HFFc6 (cell line): ENCODE measurements at regions not wholly inside any gene's neighbourhood (a gene's known extent, or its start where the extent isn't known, plus 50 kb on each side); places are given as distances from the start of the nearest gene placed in this dataset.

Experiments used
- DNase-seq: peaks from one replicate; pipeline ENCODE4 v3.0.0-alpha.2; 2018
- H3K27ac Mint-ChIP-seq: 2 replicates; pipeline ENCODE4 v1.8.0; 2020; ENCODE audit warnings: mild to moderate bottlenecking, mixed read lengths
- H3K27me3 Mint-ChIP-seq: 2 replicates; pipeline ENCODE4 v1.8.0; 2021; ENCODE audit warnings: mild to moderate bottlenecking, moderate library complexity, mixed read lengths; ENCODE audit not compliant: insufficient read depth
- H3K36me3 Mint-ChIP-seq: 2 replicates; pipeline ENCODE4 v1.8.0; 2021; ENCODE audit warnings: low read depth, mixed read lengths
- H3K4me1 Mint-ChIP-seq: 2 replicates; pipeline ENCODE4 v1.8.0; 2020; ENCODE audit warnings: low read depth, mixed read lengths
- H3K4me3 Mint-ChIP-seq: 2 replicates; pipeline ENCODE4 v1.8.0; 2020; ENCODE audit warnings: mild to moderate bottlenecking, moderate library complexity, mixed read lengths
- H3K9me3 Mint-ChIP-seq: 2 replicates; pipeline ENCODE4 v1.8.0; 2020; ENCODE audit warnings: mild to moderate bottlenecking, mixed read lengths
- TF ChIP-seq, protein P1 (sequence below): fragments of 200-600 bp; sonication (generic); IDR thresholded peaks from 2 replicates; pipeline ENCODE4 v1.5.0; 2021; ENCODE audit warnings: antibody characterized with exemption, mild to moderate bottlenecking

DNA sequence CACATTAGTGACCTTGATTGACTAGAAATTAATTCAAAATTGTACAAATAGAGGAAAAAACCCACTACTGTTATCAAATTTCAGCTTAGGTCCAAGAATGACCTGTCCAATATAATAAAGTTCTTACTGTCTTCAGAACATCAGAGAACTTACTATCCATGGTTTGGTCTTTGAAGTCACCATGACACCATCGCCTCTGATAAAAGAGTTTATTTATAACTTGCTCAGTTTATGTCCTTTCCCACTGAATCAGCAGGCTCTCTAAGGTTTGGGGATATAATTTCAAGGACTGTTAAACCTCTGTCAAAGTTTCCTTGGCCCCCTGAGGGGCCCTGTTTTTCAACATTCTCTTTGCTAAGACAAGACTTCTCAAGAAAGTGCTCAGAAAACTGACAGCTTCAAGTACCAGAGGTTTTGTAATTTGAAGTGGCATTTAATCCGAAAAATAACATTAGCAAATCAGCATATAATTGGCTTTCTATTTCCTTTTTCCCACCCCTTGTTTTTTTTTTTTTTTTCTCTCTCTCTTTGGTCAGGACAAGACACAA is 191.7 kb upstream of the FERD3L start:
- DNase-seq, result no peak
- Mint-ChIP-seq H3K9me3 (no peaks in the 10 kb centered on the region), H3K4me3 (no peak overlapping the region), H3K27me3 (peaks cover 5% of the 10 kb centered on the region), H3K27ac (no peak overlapping the region), H3K36me3 (no peaks in the 10 kb centered on the region), H3K4me1 (peaks cover 10% of the 10 kb centered on the region)
- TF ChIP-seq, protein P1, sequence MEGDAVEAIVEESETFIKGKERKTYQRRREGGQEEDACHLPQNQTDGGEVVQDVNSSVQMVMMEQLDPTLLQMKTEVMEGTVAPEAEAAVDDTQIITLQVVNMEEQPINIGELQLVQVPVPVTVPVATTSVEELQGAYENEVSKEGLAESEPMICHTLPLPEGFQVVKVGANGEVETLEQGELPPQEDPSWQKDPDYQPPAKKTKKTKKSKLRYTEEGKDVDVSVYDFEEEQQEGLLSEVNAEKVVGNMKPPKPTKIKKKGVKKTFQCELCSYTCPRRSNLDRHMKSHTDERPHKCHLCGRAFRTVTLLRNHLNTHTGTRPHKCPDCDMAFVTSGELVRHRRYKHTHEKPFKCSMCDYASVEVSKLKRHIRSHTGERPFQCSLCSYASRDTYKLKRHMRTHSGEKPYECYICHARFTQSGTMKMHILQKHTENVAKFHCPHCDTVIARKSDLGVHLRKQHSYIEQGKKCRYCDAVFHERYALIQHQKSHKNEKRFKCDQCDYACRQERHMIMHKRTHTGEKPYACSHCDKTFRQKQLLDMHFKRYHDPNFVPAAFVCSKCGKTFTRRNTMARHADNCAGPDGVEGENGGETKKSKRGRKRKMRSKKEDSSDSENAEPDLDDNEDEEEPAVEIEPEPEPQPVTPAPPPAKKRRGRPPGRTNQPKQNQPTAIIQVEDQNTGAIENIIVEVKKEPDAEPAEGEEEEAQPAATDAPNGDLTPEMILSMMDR, result no peak

DNA sequence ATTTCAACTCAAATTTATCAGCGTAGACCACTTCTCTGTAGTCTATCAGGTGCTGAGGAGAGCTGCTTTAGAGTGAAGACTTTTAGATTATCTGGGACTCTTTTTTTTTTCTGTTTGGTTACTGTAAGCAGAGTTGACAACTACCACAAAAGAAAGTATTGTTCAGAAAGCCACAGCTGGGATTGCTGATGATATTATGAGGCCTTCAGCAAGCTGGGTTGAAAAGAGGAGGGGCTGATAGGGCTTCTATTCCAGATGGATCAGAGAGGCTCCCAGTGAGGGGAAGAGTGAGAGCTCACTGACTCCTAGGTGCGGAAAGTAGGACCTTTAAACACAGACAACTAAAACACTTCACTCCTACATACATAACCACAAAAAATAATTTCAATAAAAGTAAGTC is 188.5 kb upstream of the FERD3L start:
- H3K27ac Mint-ChIP-seq, result no peak overlapping the region
- TF ChIP-seq, protein P1, result no peak
- DNase-seq, result no peak
- no peaks in the 10 kb centered on the region for H3K9me3 Mint-ChIP-seq
- peaks cover 5% of the 10 kb centered on the region for H3K27me3 Mint-ChIP-seq
- H3K4me1 Mint-ChIP-seq, result no peaks in the 10 kb centered on the region
- no peak overlapping the region for H3K4me3 Mint-ChIP-seq
- H3K36me3 Mint-ChIP-seq, result no peaks in the 10 kb centered on the region

DNA sequence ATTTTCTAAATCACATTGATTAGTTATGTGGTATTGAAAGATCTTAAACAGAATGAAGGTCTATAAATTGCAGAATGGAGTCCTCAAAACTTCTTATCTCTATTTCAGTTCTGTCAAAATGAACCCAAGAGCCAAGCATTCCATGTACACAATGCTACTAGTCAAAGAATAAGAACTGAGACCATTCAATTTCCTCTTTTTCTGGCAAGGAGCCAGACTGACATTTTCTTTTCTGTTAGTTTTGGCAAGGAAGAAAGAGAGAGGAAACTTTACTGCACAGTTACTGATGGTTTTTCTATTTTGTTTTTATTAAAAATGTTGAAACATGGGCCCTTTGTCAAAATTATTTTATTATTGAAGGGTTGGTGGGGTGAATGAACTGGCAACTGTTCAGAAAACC is 181.8 kb upstream of the FERD3L start:
- no peak for DNase-seq

DNA sequence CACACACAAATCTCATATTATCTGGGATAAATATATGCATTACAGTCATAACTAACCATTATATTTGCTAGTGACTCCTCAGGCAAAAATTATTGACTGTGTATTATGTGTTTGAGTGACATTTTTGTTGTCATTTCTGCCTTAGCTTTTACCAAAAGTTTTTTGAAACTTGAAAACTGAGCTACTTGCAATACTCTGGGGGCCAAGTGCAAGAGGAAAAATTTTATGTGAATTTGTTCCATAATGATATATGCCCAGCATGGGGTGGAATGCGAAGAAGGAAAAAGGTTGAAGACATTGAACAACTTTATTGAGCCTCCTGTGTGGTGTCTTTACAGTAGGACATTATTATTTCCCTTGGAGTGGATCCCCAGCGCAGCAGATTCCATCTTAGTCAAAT is 176.8 kb upstream of the FERD3L start:
- TF ChIP-seq, protein P1, result no peak
- Mint-ChIP-seq H3K36me3 (no peaks in the 10 kb centered on the region), H3K27me3 (no peaks in the 10 kb centered on the region; the same call in 1 of the 2 replicates), H3K27ac (no peak overlapping the region), H3K4me1 (no peaks in the 10 kb centered on the region), H3K4me3 (no peak overlapping the region), H3K9me3 (no peaks in the 10 kb centered on the region)
- DNase-seq, result no peak

More for the DNA sequence above, 181.8 kb upstream of the FERD3L start:
- H3K9me3 Mint-ChIP-seq, result no peaks in the 10 kb centered on the region
- no peak overlapping the region for H3K4me3 Mint-ChIP-seq
- no peaks in the 10 kb centered on the region for H3K36me3 Mint-ChIP-seq
- no peak overlapping the region for H3K27ac Mint-ChIP-seq
- no peaks in the 10 kb centered on the region; the same call in 1 of the 2 replicates for H3K4me1 Mint-ChIP-seq
- H3K27me3 Mint-ChIP-seq, result no peaks in the 10 kb centered on the region
- TF ChIP-seq, protein P1, result no peak

DNA sequence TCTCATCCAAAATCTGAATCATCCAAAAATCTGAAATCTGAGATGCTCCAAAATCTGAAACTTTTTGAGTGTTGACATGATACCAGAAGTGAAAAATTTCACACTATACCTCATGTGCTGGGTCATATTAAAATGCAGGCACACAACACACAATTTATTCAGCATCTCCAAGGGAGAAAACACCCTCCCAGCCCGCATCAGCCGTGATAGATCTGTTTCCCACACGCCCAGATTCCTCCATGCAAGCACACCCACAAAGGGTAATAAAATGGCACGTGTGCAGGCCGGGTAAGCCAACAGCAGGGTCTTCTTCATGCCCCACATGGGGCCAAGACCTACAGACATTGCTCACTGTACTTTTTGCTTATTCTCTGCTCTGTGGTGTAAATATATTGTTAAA is 173.1 kb upstream of the FERD3L start:
- H3K27me3 Mint-ChIP-seq, result no peaks in the 10 kb centered on the region; the same call in 1 of the 2 replicates
- no peaks in the 10 kb centered on the region for H3K4me1 Mint-ChIP-seq
- H3K27ac Mint-ChIP-seq, result no peak overlapping the region
- no peak overlapping the region for H3K4me3 Mint-ChIP-seq
- H3K36me3 Mint-ChIP-seq, result no peaks in the 10 kb centered on the region
- H3K9me3 Mint-ChIP-seq, result no peaks in the 10 kb centered on the region
- TF ChIP-seq, protein P1, result no peak
- no peak for DNase-seq

DNA sequence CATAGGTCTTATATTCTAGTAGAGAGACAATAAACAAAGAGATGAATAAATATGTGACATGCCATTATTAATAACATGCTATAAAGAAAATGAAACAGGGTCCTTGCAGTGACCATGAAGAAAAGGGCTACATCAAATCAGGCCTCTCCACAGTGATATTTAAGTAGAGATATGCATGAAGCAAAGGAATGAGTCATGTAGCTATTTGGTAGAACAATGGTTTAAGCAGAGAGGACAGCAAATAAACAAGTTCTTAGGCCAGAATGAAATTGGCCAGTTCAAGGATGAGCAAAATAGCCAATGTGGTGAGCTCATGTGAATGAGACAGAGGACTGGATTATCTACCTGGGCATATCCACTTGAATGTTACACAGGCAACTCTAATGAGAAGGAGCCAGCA is 172.2 kb upstream of the FERD3L start:
- Mint-ChIP-seq H3K36me3 (no peaks in the 10 kb centered on the region), H3K27ac (no peak overlapping the region), H3K9me3 (no peaks in the 10 kb centered on the region), H3K27me3 (peaks cover under 1% of the 10 kb centered on the region; the same call in 1 of the 2 replicates), H3K4me3 (no peak overlapping the region), H3K4me1 (no peaks in the 10 kb centered on the region)
- TF ChIP-seq, protein P1, result no peak
- no peak for DNase-seq
